DOHH2 (cell line): ENCODE measurements at regions not wholly inside any gene's neighbourhood (a gene's known extent, or its start where the extent isn't known, plus 50 kb on each side); places are given as distances from the start of the nearest gene placed in this dataset.
"Not testable (repeated sequence)": the region's sequence is repeated elsewhere in the genome, so short reads cannot be mapped to it uniquely, and the experiment has no call there.

Experiments
- H3F3A ChIP-seq: fragments of 200-600 bp; sonication (generic), shearing (Covaris generic); 2 replicates; pipeline ENCODE4 v1.6.0; 2016; ENCODE audit warnings: antibody characterized with exemption, mild to moderate bottlenecking; ENCODE audit not compliant: control insufficient read depth, insufficient read depth
- H3K27ac ChIP-seq: fragments of 200-600 bp; sonication (generic); 2 replicates; pipeline ENCODE4 v1.5.1; 2014; ENCODE audit warnings: low read depth, mild to moderate bottlenecking, low read length, moderate library complexity
- H3K27me3 ChIP-seq: fragments of 200-600 bp; sonication (generic); 2 replicates; pipeline ENCODE4 v1.6.1; 2014; ENCODE audit warnings: mild to moderate bottlenecking, low read length, mixed read lengths; ENCODE audit not compliant: control insufficient read depth
- H3K36me3 ChIP-seq: fragments of 200-600 bp; sonication (generic); 2 replicates; pipeline ENCODE4 v1.6.1; 2014; ENCODE audit warnings: mild to moderate bottlenecking, low read length, moderate library complexity, mixed read lengths; ENCODE audit not compliant: control insufficient read depth
- H3K4me1 ChIP-seq: fragments of 200-600 bp; sonication (generic); 2 replicates; pipeline ENCODE4 v1.6.1; 2014; ENCODE audit warnings: mild to moderate bottlenecking, low read length, mixed read lengths; ENCODE audit not compliant: control insufficient read depth
- H3K4me2 ChIP-seq: fragments of 200-600 bp; sonication (generic); 2 replicates; pipeline ENCODE4 v1.6.0; 2014; ENCODE audit warnings: mild to moderate bottlenecking, low read length, moderate library complexity
- H3K4me3 ChIP-seq: fragments of 200-600 bp; sonication (generic); 2 replicates; pipeline ENCODE4 v1.5.1; 2014; ENCODE audit warnings: mild to moderate bottlenecking, low read length, mixed read lengths
- H3K79me2 ChIP-seq: fragments of 200-600 bp; sonication (generic); 2 replicates; pipeline ENCODE4 v1.6.1; 2014; ENCODE audit warnings: mild to moderate bottlenecking, low read length, mixed read lengths; ENCODE audit not compliant: control insufficient read depth
- H3K9me2 ChIP-seq: fragments of 200-600 bp; sonication (generic); replicated peaks from 2 replicates; pipeline ENCODE4 v1.6.1; 2014; ENCODE audit warnings: mild to moderate bottlenecking, low read length, mixed read lengths; ENCODE audit not compliant: control insufficient read depth
- H3K9me3 ChIP-seq: fragments of 200-600 bp; sonication (generic); 2 replicates; pipeline ENCODE4 v1.6.1; 2014; ENCODE audit warnings: antibody characterized with exemption, low read length, mixed read lengths; ENCODE audit not compliant: control insufficient read depth, insufficient read depth
- H4K20me1 ChIP-seq: fragments of 200-600 bp; sonication (generic); 2 replicates; pipeline ENCODE4 v1.6.0; 2014; ENCODE audit warnings: low read depth, mild to moderate bottlenecking, antibody characterized with exemption, low read length, moderate library complexity; ENCODE audit not compliant: control insufficient read depth, insufficient read depth
- EZH2phosphoT487 ChIP-seq: fragments of 200-600 bp; sonication (generic); IDR thresholded peaks from 2 replicates; pipeline ENCODE4 v1.6.1; 2017; ENCODE audit warnings: borderline replicate concordance, mild to moderate bottlenecking, antibody characterized with exemption, low read length, moderate library complexity, mixed read lengths
- TF ChIP-seq, protein P1 (sequence below): fragments of 200-600 bp; sonication (generic); IDR thresholded peaks from one replicate; pipeline ENCODE4 v1.5.1; 2014; ENCODE audit warnings: antibody characterized with exemption, mild to moderate bottlenecking, low read depth, low read length; ENCODE audit not compliant: poor library complexity, severe bottlenecking

GRCh38 chr13:110983241-110983640, 68.4 kb upstream of the ANKRD10 start:
- TF ChIP-seq EZH2phosphoT487, result no peak
- TF ChIP-seq, protein P1, sequence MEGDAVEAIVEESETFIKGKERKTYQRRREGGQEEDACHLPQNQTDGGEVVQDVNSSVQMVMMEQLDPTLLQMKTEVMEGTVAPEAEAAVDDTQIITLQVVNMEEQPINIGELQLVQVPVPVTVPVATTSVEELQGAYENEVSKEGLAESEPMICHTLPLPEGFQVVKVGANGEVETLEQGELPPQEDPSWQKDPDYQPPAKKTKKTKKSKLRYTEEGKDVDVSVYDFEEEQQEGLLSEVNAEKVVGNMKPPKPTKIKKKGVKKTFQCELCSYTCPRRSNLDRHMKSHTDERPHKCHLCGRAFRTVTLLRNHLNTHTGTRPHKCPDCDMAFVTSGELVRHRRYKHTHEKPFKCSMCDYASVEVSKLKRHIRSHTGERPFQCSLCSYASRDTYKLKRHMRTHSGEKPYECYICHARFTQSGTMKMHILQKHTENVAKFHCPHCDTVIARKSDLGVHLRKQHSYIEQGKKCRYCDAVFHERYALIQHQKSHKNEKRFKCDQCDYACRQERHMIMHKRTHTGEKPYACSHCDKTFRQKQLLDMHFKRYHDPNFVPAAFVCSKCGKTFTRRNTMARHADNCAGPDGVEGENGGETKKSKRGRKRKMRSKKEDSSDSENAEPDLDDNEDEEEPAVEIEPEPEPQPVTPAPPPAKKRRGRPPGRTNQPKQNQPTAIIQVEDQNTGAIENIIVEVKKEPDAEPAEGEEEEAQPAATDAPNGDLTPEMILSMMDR, result no peak
- no peaks in the 10 kb centered on the region for H3K79me2 ChIP-seq
- H3K27me3 ChIP-seq, result peaks cover 26% of the 10 kb centered on the region

GRCh38 chr13:110981379-110981778, 66.5 kb upstream of the ANKRD10 start:
- no peaks in the 10 kb centered on the region; the same call in 1 of the 2 replicates for H3K9me3 ChIP-seq
- no peak overlapping the region for H3K27ac ChIP-seq
- H4K20me1 ChIP-seq, result no peaks in the 10 kb centered on the region
- H3K4me3 ChIP-seq, result no peak overlapping the region
- no peaks in the 10 kb centered on the region for H3F3A ChIP-seq
- H3K79me2 ChIP-seq, result no peaks in the 10 kb centered on the region
- no peaks in the 10 kb centered on the region for H3K4me1 ChIP-seq
- no peak overlapping the region for H3K4me2 ChIP-seq
- no peaks in the 10 kb centered on the region for H3K36me3 ChIP-seq
- H3K9me2 ChIP-seq, result no peaks in the 10 kb centered on the region
- peaks cover 36% of the 10 kb centered on the region for H3K27me3 ChIP-seq
- TF ChIP-seq, protein P1, result no peak
- TF ChIP-seq EZH2phosphoT487, result no peak

More at GRCh38 chr13:110983241-110983640, 68.4 kb upstream of the ANKRD10 start:
- Histone ChIP-seq H4K20me1 (no peaks in the 10 kb centered on the region), H3K4me3 (no peak overlapping the region), H3K27ac (no peak overlapping the region), H3K36me3 (no peaks in the 10 kb centered on the region), H3K9me3 (no peaks in the 10 kb centered on the region; the same call in 1 of the 2 replicates), H3K4me1 (no peaks in the 10 kb centered on the region), H3K9me2 (no peaks in the 10 kb centered on the region), H3F3A (no peaks in the 10 kb centered on the region), H3K4me2 (no peak overlapping the region)

DNA sequence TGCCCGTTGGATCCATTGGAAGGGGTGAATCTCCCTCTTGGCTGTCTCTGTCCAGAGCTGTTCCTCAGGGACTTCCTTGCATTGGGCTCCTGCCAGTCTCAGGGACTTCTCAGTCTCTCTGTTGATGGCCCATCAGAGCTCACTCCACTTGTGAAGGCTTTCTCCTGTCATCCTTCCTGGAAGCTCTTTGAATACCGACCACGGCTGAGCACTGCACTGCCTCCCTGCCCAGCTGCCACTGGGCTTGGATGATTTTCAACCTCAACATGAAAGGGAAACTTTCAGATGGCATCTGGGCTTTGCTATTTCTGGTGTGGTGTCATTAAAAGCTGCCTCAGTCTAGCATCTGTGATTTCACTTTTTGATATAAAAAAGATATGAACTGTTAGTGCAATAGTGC, 66.1 kb upstream of the ANKRD10 start:
- Histone ChIP-seq H3F3A (no peaks in the 10 kb centered on the region), H4K20me1 (no peaks in the 10 kb centered on the region), H3K27me3 (peaks cover 38% of the 10 kb centered on the region), H3K27ac (no peak overlapping the region), H3K4me1 (no peaks in the 10 kb centered on the region), H3K4me2 (no peak overlapping the region), H3K36me3 (no peaks in the 10 kb centered on the region), H3K9me2 (no peaks in the 10 kb centered on the region), H3K9me3 (no peaks in the 10 kb centered on the region; the same call in 1 of the 2 replicates), H3K79me2 (no peaks in the 10 kb centered on the region), H3K4me3 (no peak overlapping the region)
- no peak for TF ChIP-seq EZH2phosphoT487
- TF ChIP-seq, protein P1, result no peak

DNA sequence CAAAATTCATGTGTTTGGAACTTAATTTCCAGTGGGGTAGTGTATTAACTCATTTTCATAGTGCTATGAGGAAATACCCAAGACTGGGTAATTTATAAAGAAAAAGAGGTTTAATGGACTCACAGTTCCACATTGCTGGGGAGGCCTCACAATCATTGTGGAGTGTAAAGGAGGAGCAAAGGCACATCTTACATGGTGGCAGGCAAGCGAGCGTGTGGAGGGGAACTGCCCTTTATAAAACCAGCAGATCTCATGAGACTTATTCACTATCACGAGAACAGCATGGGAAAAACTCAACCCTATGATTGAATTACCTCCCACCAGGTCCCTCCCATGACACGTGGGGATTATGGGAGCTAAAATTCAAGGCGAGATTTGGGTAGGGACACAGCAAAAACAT, 64.3 kb upstream of the ANKRD10 start:
- not testable (repeated sequence) for H3K4me2 ChIP-seq, H3K36me3 ChIP-seq, H3K79me2 ChIP-seq, H3K9me3 ChIP-seq, H3F3A ChIP-seq, H3K27ac ChIP-seq, H4K20me1 ChIP-seq, H3K4me1 ChIP-seq, H3K9me2 ChIP-seq, H3K4me3 ChIP-seq
- peaks cover 36% of the 10 kb centered on the region for H3K27me3 ChIP-seq
